HepG2 (cell line): ENCODE measurements at regions not wholly inside any gene's neighbourhood (a gene's known extent, or its start where the extent isn't known, plus 50 kb on each side); places are given as distances from the start of the nearest gene placed in this dataset.
A peak's percentile ranks its signal among the peaks of the same experiment; 100 is the strongest.

Experiments
- ATAC-seq: fragments of 200-7000 bp; cut with Tn5 transposase; 3 replicates; pipeline ENCODE4 v1.9.1; 2020; ENCODE audit warnings: mild to moderate bottlenecking, moderate library complexity
- BruUV-seq: library from RNA; stranded (reverse); fragments of 400-500 nt; replicated peaks from 2 replicates; lab custom pipeline; 2021; lab: Mats Ljungman, UMichigan
- CTCF ChIA-PET: fragments of 300-600 bp; formaldehyde crosslinking; extraction: SDS; loops from one replicate; lab custom pipeline; 2021; ENCODE audit warnings: low total read pairs, inconsistent platforms, low intra/inter-chr PET ratio; lab: Yijun Ruan, JAX
- POLR2A ChIA-PET: fragments of 350-600 bp; sonication (Branson Sonifier 250); formaldehyde crosslinking; loops from one replicate; lab custom pipeline; 2020; ENCODE audit warnings: antibody characterized with exemption, inconsistent platforms; lab: Yijun Ruan, JAX
- DNase-seq: peaks from one replicate; pipeline ENCODE4 v3.0.0-alpha.2; 2015; ENCODE audit warnings: low spot score
- FAIRE-seq: peaks from 3 replicates; lab custom pipeline; 2011; peaks lifted over from hg19 to GRCh38; lab: Jason Lieb, UNC
- H2AFZ ChIP-seq: one replicate; pipeline ENCODE4 v1.6.1; 2011; ENCODE audit warnings: low read length, inconsistent platforms
- H3K27ac ChIP-seq: fragments of 300-600 bp; 3 replicates; pipeline ENCODE4 v1.8.0; 2011; ENCODE audit warnings: mixed run types, mild to moderate bottlenecking, mixed read lengths, low read length, inconsistent platforms; ENCODE audit not compliant: insufficient read depth; ENCODE audit errors: extremely low read length
- H3K27me3 ChIP-seq, 2 experiments: fragments of 200-600 bp in 1 of 2; 2 replicates in 1 of 2; 3 replicates in 1 of 2; pipeline versions ENCODE4 v1.6.0 to v1.8.0; 2011; ENCODE audit warnings: low read length in 2 of 2, mild to moderate bottlenecking in 2 of 2, moderate library complexity in 2 of 2, inconsistent platforms in 1 of 2; ENCODE audit not compliant: insufficient read depth in 2 of 2, control insufficient read depth in 1 of 2
- H3K36me3 ChIP-seq, 2 experiments: fragments of 200-600 bp in 1 of 2; replicated peaks in 1 of 2; 2 replicates in 1 of 2; 3 replicates in 1 of 2; pipeline versions ENCODE4 v1.5.1 to v1.8.0; 2011; ENCODE audit warnings: low read length in 2 of 2, inconsistent platforms in 1 of 2; ENCODE audit not compliant: insufficient read depth in 2 of 2, control insufficient read depth in 1 of 2
- H3K4me1 ChIP-seq: 2 replicates; pipeline ENCODE4 v1.5.1; 2012; ENCODE audit warnings: low read length, inconsistent platforms; ENCODE audit not compliant: insufficient read depth
- H3K4me2 ChIP-seq: 2 replicates; pipeline ENCODE4 v1.6.0; 2011; ENCODE audit warnings: low read depth, low read length, inconsistent platforms
- H3K4me3 ChIP-seq, 3 experiments: fragments of 200-600 bp in 1 of 3; sonication (generic), shearing (Covaris generic) in 1 of 3; replicated peaks in 1 of 3; 2 replicates each; pipeline ENCODE4 v1.5.1; 2011 to 2016; ENCODE audit warnings: low read length in 3 of 3, inconsistent platforms in 2 of 3, low read depth in 2 of 3, mild to moderate bottlenecking in 2 of 3, control low read depth in 1 of 3, mixed read lengths in 1 of 3; ENCODE audit not compliant: insufficient read depth in 1 of 3
- H3K79me2 ChIP-seq: one replicate; pipeline ENCODE4 v1.6.1; 2011; ENCODE audit warnings: low read length, inconsistent platforms; ENCODE audit not compliant: insufficient read depth
- H3K9ac ChIP-seq: 2 replicates; pipeline ENCODE4 v1.6.0; 2011; ENCODE audit warnings: mild to moderate bottlenecking, low read depth, low read length, inconsistent platforms; ENCODE audit not compliant: insufficient read depth
- H3K9me3 ChIP-seq: 2 replicates; pipeline ENCODE4 v1.5.1; 2012; ENCODE audit warnings: mild to moderate bottlenecking, low read length
- H4K20me1 ChIP-seq: 2 replicates; pipeline ENCODE4 v1.6.0; 2011; ENCODE audit warnings: inconsistent platforms, mild to moderate bottlenecking, low read length, moderate library complexity; ENCODE audit not compliant: insufficient read depth
- MBNL3 ChIP-seq: fragments of 250-450 bp; sonication (Bioruptor Pico); conservative IDR thresholded peaks from 2 replicates; pipeline ENCODE4 v1.8.0; 2022; ENCODE audit warnings: mild to moderate bottlenecking, inconsistent platforms
- TCF7 ChIP-seq: sonication (generic); IDR thresholded peaks from 2 replicates; pipeline ENCODE4 v1.6.1; 2016; ENCODE audit warnings: antibody characterized with exemption, low read depth
- TGIF2 ChIP-seq: IDR thresholded peaks from 2 replicates; pipeline ENCODE4 v1.6.1; 2016; ENCODE audit warnings: control low read depth, missing compliant biosample characterization
- ZMYM2 ChIP-seq: sonication (generic); formaldehyde crosslinking; IDR thresholded peaks from 2 replicates; pipeline ENCODE4 v1.8.0; 2022; ENCODE audit warnings: mild to moderate bottlenecking, missing genetic modification reagents
- ZSCAN12 ChIP-seq: sonication (generic); formaldehyde crosslinking; IDR thresholded peaks from 2 replicates; pipeline ENCODE4 v1.9.0; 2021; ENCODE audit warnings: mild to moderate bottlenecking, missing genetic modification reagents
- whole genome bisulfite sequencing: methylation state at CpG from one replicate; pipeline ENCODE4 v1.1.6; 2017; ENCODE audit warnings: low lambda C conversion rate; 5-methylcytosine and 5-hydroxymethylcytosine counted together
- in situ Hi-C: cut with HindIII; loops from 2 replicates; pipeline ENCODE4 v1.10.0; 2017; ENCODE audit warnings: low pct_unique_long_range_greater_than_20kb; ENCODE audit not compliant: extremely low pct_ligation_motif_present
- intact Hi-C: fragments of 100-400 bp; cut with micrococcal nuclease; formaldehyde crosslinking; loops from one replicate; pipeline ENCODE4 v1.10.0; 2022; ENCODE audit not compliant: unreplicated experiment
- TF ChIP-seq, protein P1 (sequence below): sonication (generic); formaldehyde crosslinking; IDR thresholded peaks from 2 replicates; pipeline ENCODE4 v1.4.0; 2020; ENCODE audit warnings: mild to moderate bottlenecking, missing genetic modification reagents
- TF ChIP-seq, protein P2 (sequence below): sonication (generic); formaldehyde crosslinking; IDR thresholded peaks from 2 replicates; pipeline ENCODE4 v1.5.0; 2020; ENCODE audit warnings: mild to moderate bottlenecking, missing genetic modification reagents, moderate library complexity

GRCh38 chr1:209328196-209328595 is 255.3 kb upstream of the CAMK1G start:
- BruUV-seq, result no TSS peak
- H3K4me2 ChIP-seq, result no peak overlapping the region
- H3K9me3 ChIP-seq, result no peaks in the 10 kb centered on the region
- ChIA-PET POLR2A (no interaction called here), CTCF (no interaction called here)
- TF ChIP-seq TGIF2, result no peak
- TF ChIP-seq, protein P1, sequence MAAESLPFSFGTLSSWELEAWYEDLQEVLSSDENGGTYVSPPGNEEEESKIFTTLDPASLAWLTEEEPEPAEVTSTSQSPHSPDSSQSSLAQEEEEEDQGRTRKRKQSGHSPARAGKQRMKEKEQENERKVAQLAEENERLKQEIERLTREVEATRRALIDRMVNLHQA (CRISPR knock-in tag), result no peak
- TF ChIP-seq ZSCAN12 (CRISPR knock-in tag), result no peak
- no peaks in the 10 kb centered on the region for H4K20me1 ChIP-seq
- 0% methylated on average over 4 of the region's 4 CpGs for WGBS
- no peak overlapping the region for H3K27ac ChIP-seq
- no peak overlapping the region for H3K4me3 ChIP-seq
- DNase-seq, result no peak
- intact Hi-C loops (no loop called here), in situ Hi-C loops (no loop called here)
- H3K36me3 ChIP-seq, result no peaks in the 10 kb centered on the region
- no peak overlapping the region for H3K9ac ChIP-seq
- FAIRE-seq, result no peak
- H2AFZ ChIP-seq, result no peak overlapping the region
- H3K27me3 ChIP-seq, result no peaks in the 10 kb centered on the region
- H3K79me2 ChIP-seq, result no peaks in the 10 kb centered on the region
- no peaks in the 10 kb centered on the region for H3K4me1 ChIP-seq
- no peak for ATAC-seq

- in situ Hi-C loops (no loop called here), intact Hi-C loops (no loop called here)
- 18% methylated on average over 2 of the region's 2 CpGs for WGBS
- H3K27me3 ChIP-seq, result no peaks in the 10 kb centered on the region
- no peaks in the 10 kb centered on the region for H3K79me2 ChIP-seq
- TF ChIP-seq MBNL3 (CRISPR knock-in tag) (no peak), ZMYM2 (CRISPR knock-in tag) (no peak), TCF7 (no peak)
- TF ChIP-seq, protein P2, sequence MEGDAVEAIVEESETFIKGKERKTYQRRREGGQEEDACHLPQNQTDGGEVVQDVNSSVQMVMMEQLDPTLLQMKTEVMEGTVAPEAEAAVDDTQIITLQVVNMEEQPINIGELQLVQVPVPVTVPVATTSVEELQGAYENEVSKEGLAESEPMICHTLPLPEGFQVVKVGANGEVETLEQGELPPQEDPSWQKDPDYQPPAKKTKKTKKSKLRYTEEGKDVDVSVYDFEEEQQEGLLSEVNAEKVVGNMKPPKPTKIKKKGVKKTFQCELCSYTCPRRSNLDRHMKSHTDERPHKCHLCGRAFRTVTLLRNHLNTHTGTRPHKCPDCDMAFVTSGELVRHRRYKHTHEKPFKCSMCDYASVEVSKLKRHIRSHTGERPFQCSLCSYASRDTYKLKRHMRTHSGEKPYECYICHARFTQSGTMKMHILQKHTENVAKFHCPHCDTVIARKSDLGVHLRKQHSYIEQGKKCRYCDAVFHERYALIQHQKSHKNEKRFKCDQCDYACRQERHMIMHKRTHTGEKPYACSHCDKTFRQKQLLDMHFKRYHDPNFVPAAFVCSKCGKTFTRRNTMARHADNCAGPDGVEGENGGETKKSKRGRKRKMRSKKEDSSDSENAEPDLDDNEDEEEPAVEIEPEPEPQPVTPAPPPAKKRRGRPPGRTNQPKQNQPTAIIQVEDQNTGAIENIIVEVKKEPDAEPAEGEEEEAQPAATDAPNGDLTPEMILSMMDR (CRISPR knock-in tag), result peak; percentile 57
- POLR2A ChIA-PET, result no interaction called here
- CTCF ChIA-PET, result no interaction called here
- ATAC-seq (peak; percentile 90), FAIRE-seq (no peak), DNase-seq (peak; percentile 3)
- BruUV-seq, result no TSS peak
- no peaks in the 10 kb centered on the region for H3K9me3 ChIP-seq
- H3K4me3 ChIP-seq, result no peak overlapping the region
- no peak overlapping the region for H2AFZ ChIP-seq
- no peak overlapping the region for H3K27ac ChIP-seq
- no peaks in the 10 kb centered on the region for H3K4me1 ChIP-seq
- no peaks in the 10 kb centered on the region for H4K20me1 ChIP-seq
- H3K4me2 ChIP-seq, result no peak overlapping the region
- H3K9ac ChIP-seq, result no peak overlapping the region
- no peaks in the 10 kb centered on the region for H3K36me3 ChIP-seq
Observed at GRCh38 chr1:209335178-209335577, 248.3 kb upstream of the CAMK1G start.
